GM23338 (cell line): ENCODE measurements at regions not wholly inside any gene's neighbourhood (a gene's known extent, or its start where the extent isn't known, plus 50 kb on each side); places are given as distances from the start of the nearest gene placed in this dataset.

Experiments
- ATAC-seq: fragments of 200-7000 bp; cut with Tn5 transposase; 3 replicates; pipeline ENCODE4 v1.9.1; 2020
- DNase-seq: peaks from one replicate; pipeline ENCODE4 v3.0.0-alpha.2; 2015; ENCODE audit warnings: low spot score
- H2AFZ ChIP-seq: fragments of 200-600 bp; sonication (generic); 2 replicates; pipeline ENCODE4 v1.8.0; 2016; ENCODE audit warnings: antibody characterized with exemption, mild to moderate bottlenecking, moderate library complexity
- H3F3A ChIP-seq: fragments of 200-600 bp; sonication (generic); replicated peaks from 2 replicates; pipeline ENCODE4 v1.8.0; 2017; ENCODE audit warnings: antibody characterized with exemption, mixed run types, low read depth
- H3K27ac ChIP-seq: fragments of 200-600 bp; sonication (generic); 2 replicates; pipeline ENCODE4 v1.6.1; 2016; ENCODE audit warnings: low read depth
- H3K27me3 ChIP-seq: fragments of 200-600 bp; sonication (generic); 2 replicates; pipeline ENCODE4 v1.8.0; 2016; ENCODE audit warnings: mild to moderate bottlenecking, mixed run types, moderate library complexity; ENCODE audit not compliant: insufficient read depth
- H3K36me3 ChIP-seq: fragments of 200-600 bp; sonication (generic); 2 replicates; pipeline ENCODE4 v1.8.0; 2016; ENCODE audit warnings: mild to moderate bottlenecking; ENCODE audit not compliant: insufficient read depth
- H3K4me1 ChIP-seq: fragments of 200-600 bp; sonication (generic); 2 replicates; pipeline ENCODE4 v1.8.0; 2016; ENCODE audit warnings: mild to moderate bottlenecking, moderate library complexity; ENCODE audit not compliant: insufficient read depth
- H3K4me2 ChIP-seq: fragments of 200-600 bp; sonication (generic); 2 replicates; pipeline ENCODE4 v1.7.1; 2017; ENCODE audit warnings: mixed run types
- H3K4me3 ChIP-seq: fragments of 200-600 bp; sonication (generic); 2 replicates; pipeline ENCODE4 v1.6.1; 2016; ENCODE audit warnings: mixed run types
- H3K79me2 ChIP-seq: fragments of 200-600 bp; sonication (generic); replicated peaks from 2 replicates; pipeline ENCODE4 v1.8.0; 2017; ENCODE audit warnings: mild to moderate bottlenecking; ENCODE audit not compliant: insufficient read depth
- H3K9me2 ChIP-seq: fragments of 200-600 bp; sonication (generic); 2 replicates; pipeline ENCODE4 v1.8.0; 2017; ENCODE audit not compliant: insufficient read depth
- H4K20me1 ChIP-seq: fragments of 200-600 bp; sonication (generic); replicated peaks from 2 replicates; pipeline ENCODE4 v1.8.0; 2017; ENCODE audit warnings: mild to moderate bottlenecking; ENCODE audit not compliant: insufficient read depth
- H3K27ac Mint-ChIP-seq: 2 replicates; pipeline ENCODE4 v1.8.0; 2020; ENCODE audit warnings: inconsistent platforms, mild to moderate bottlenecking, moderate library complexity, mixed read lengths
- H3K27me3 Mint-ChIP-seq: 3 replicates; pipeline ENCODE4 v1.8.0; 2022; ENCODE audit warnings: low read depth, mild to moderate bottlenecking, moderate library complexity, mixed read lengths, inconsistent platforms; ENCODE audit not compliant: insufficient read depth, poor library complexity
- H3K36me3 Mint-ChIP-seq: 3 replicates; pipeline ENCODE4 v1.8.0; 2021; ENCODE audit warnings: low read depth, mild to moderate bottlenecking, inconsistent platforms, moderate library complexity, mixed read lengths
- H3K4me1 Mint-ChIP-seq: 3 replicates; pipeline ENCODE4 v1.8.0; 2020; ENCODE audit warnings: mild to moderate bottlenecking, inconsistent platforms, mixed read lengths
- H3K4me3 Mint-ChIP-seq: 3 replicates; pipeline ENCODE4 v1.8.0; 2021; ENCODE audit warnings: moderate library complexity, mild to moderate bottlenecking, inconsistent platforms, mixed read lengths
- H3K9me3 Mint-ChIP-seq: 3 replicates; pipeline ENCODE4 v1.8.0; 2020; ENCODE audit warnings: moderate library complexity, mild to moderate bottlenecking, inconsistent platforms, mixed read lengths
- CTCF ChIP-seq, 2 experiments: fragments of 200-600 bp in 1 of 2; sonication (generic) in 1 of 2; conservative IDR thresholded peaks; 2 replicates each; pipeline versions ENCODE4 v1.5.1 to v1.6.1; 2016 to 2017; ENCODE audit warnings: antibody characterized with exemption in 2 of 2, low read depth in 2 of 2, mild to moderate bottlenecking in 2 of 2, moderate library complexity in 1 of 2
- EZH2 ChIP-seq: fragments of 200-600 bp; sonication (generic); IDR thresholded peaks from one replicate; pipeline ENCODE4 v1.8.0; 2017; ENCODE audit warnings: antibody characterized with exemption, mild to moderate bottlenecking, low read depth; ENCODE audit not compliant: unreplicated experiment
- EZH2phosphoT487 ChIP-seq: fragments of 200-600 bp; sonication (generic); IDR thresholded peaks from one replicate; pipeline ENCODE4 v1.8.1; 2018; ENCODE audit warnings: antibody characterized with exemption; ENCODE audit not compliant: unreplicated experiment
- JUNB ChIP-seq: IDR thresholded peaks from one replicate; pipeline ENCODE4 v1.6.1; 2016; ENCODE audit warnings: antibody characterized with exemption; ENCODE audit not compliant: unreplicated experiment
- NANOG ChIP-seq: IDR thresholded peaks from 2 replicates; pipeline ENCODE4 v1.6.1; 2016; ENCODE audit warnings: antibody characterized with exemption, borderline replicate concordance
- POLR2AphosphoS5 ChIP-seq: IDR thresholded peaks from 2 replicates; pipeline ENCODE4 v1.6.1; 2016; ENCODE audit warnings: antibody characterized with exemption, low read depth
- REST ChIP-seq: IDR thresholded peaks from one replicate; pipeline ENCODE4 v1.6.1; 2018; ENCODE audit warnings: antibody characterized with exemption; ENCODE audit not compliant: unreplicated experiment
- STAT1 ChIP-seq: IDR thresholded peaks from one replicate; pipeline ENCODE4 v1.6.1; 2016; ENCODE audit warnings: antibody characterized with exemption; ENCODE audit not compliant: unreplicated experiment
- ZNF331 ChIP-seq: fragments of 250-450 bp; sonication (Bioruptor Pico); IDR thresholded peaks from 2 replicates; pipeline ENCODE4 v1.5.0; 2020; ENCODE audit warnings: low read depth, mild to moderate bottlenecking, moderate library complexity
- ZNF462 ChIP-seq: fragments of 250-450 bp; sonication (Bioruptor Pico); IDR thresholded peaks from 2 replicates; pipeline ENCODE4 v1.5.0; 2020; ENCODE audit warnings: mild to moderate bottlenecking, moderate library complexity

GRCh38 chr11:134646561-134646960 lies 234.5 kb upstream of the B3GAT1 start (continued):
- TF ChIP-seq CTCF (conservative IDR thresholded peaks at IDR 0.05; ENCODE audit: low read depth in 2 of 2) (no peak), ZNF331 (CRISPR knock-in tag) (no peak), NANOG (no peak), EZH2 (no peak)

GRCh38 chr11:134645576-134645975 lies 233.5 kb upstream of the B3GAT1 start:
- no peak overlapping the region for H3K27ac Mint-ChIP-seq
- no peak overlapping the region for H3K4me3 Mint-ChIP-seq
- Histone ChIP-seq H2AFZ (no peak overlapping the region), H3K4me1 (peaks cover 14% of the 10 kb centered on the region; the same call in 1 of the 2 replicates), H3K36me3 (no peaks in the 10 kb centered on the region), H3K27me3 (no peaks in the 10 kb centered on the region), H3K27ac (no peak overlapping the region), H3K4me3 (no peak overlapping the region), H3K4me2 (no peak overlapping the region), H3K9me2 (no peaks in the 10 kb centered on the region), H3K79me2 (no peaks in the 10 kb centered on the region), H3F3A (no peaks in the 10 kb centered on the region), H4K20me1 (no peaks in the 10 kb centered on the region)
- no peaks in the 10 kb centered on the region for H3K36me3 Mint-ChIP-seq
- no peak for ATAC-seq
- H3K4me1 Mint-ChIP-seq, result peaks cover 39% of the 10 kb centered on the region
- no peak for DNase-seq
- H3K27me3 Mint-ChIP-seq, result peaks cover 13% of the 10 kb centered on the region
- H3K9me3 Mint-ChIP-seq, result no peaks in the 10 kb centered on the region
- TF ChIP-seq REST (no peak), NANOG (no peak), POLR2AphosphoS5 (no peak), EZH2 (no peak), ZNF462 (CRISPR knock-in tag) (no peak), STAT1 (no peak), JUNB (no peak), CTCF (conservative IDR thresholded peaks at IDR 0.05; ENCODE audit: low read depth in 2 of 2) (no peak), EZH2phosphoT487 (no peak), ZNF331 (CRISPR knock-in tag) (no peak)
